CD4-positive, alpha-beta T cell treated with Interleukin-4 for 4 hours (primary cell): ENCODE measurements at regions not wholly inside any gene's neighbourhood (a gene's known extent, or its start where the extent isn't known, plus 50 kb on each side); places are given as distances from the start of the nearest gene placed in this dataset.
"Not testable (repeated sequence)": the region's sequence is repeated elsewhere in the genome, so short reads cannot be mapped to it uniquely, and the experiment has no call there.

ENCODE experiments used
- DNase-seq: peaks from one replicate; pipeline ENCODE4 v3.0.0-alpha.2; 2020

DNA sequence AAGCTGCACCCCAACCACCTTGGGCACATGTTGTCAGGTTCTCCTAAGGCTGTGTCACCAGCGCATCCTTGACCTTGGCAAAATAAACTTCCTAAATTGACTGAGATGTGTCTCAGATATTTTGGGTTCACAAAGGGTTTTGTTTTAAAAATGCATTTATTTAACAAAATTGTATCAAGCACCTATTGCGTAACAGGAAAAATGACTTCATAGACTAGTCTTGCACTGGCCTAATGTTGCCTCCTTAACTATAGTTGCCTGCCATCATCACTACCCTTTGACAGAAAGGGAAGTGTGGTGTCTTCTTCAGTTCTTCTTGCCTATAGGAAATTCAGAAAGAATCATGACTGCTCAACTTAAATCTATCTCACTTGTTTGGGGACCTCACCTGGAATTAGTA lies 374.2 kb downstream of the SH2D1A start:
- DNase-seq: no peak

DNA sequence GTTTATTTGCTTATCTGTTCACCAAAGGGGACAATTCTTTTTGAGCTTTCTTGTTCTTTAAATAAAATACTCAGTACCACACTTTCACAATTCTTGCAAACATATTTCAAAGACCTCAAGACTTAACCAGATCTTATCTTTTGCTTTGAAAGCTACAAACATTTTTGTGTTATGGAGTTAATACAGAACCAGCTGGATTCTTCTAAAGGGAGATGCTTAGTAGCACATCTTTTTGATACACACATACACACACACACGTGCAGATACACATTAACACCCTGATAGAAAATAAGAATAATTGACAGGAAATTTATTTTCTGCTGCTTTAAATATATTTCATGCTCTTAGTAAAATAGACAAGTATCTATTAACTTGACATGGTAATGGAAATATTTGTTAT lies 379.1 kb downstream of the SH2D1A start:
- no peak for DNase-seq

DNA sequence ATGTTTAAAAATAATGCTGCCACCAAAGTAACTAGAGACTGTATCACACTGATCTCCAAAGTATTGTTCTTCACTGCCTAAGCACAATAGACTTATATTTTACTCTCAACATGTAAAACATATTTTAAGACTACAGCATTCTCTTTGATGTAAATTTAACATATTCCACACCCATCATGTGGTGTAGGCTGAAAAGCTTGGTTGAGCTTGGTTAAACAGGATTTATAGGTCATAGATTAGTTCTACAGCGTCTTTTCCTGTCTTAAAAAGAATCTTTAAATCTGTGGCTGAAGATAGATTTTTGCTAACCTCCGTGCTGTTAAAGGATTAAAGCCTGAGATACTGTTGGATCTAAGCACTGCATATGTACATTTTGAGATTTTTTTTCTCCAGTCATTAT lies 379.9 kb downstream of the SH2D1A start:
- DNase-seq: no peak

DNA sequence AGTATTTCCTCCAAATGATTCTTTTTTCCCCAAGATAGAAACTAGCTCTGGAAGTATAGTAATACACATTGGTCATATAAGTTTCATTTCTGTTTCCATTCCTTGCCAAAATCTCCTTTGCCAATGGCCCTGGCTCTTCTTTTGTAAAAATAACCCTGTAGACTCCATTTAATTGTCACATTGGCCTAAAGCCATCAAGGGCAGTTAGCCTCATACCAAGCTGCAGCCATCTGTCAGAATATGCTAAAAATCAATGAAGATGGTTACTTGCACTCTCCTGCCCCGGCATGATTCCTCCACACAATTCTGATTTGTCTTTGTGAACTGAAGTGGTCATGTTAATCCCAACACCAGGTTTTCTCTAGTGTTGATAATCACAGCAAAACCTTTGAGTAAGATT lies 380.5 kb downstream of the SH2D1A start:
- no peak for DNase-seq

DNA sequence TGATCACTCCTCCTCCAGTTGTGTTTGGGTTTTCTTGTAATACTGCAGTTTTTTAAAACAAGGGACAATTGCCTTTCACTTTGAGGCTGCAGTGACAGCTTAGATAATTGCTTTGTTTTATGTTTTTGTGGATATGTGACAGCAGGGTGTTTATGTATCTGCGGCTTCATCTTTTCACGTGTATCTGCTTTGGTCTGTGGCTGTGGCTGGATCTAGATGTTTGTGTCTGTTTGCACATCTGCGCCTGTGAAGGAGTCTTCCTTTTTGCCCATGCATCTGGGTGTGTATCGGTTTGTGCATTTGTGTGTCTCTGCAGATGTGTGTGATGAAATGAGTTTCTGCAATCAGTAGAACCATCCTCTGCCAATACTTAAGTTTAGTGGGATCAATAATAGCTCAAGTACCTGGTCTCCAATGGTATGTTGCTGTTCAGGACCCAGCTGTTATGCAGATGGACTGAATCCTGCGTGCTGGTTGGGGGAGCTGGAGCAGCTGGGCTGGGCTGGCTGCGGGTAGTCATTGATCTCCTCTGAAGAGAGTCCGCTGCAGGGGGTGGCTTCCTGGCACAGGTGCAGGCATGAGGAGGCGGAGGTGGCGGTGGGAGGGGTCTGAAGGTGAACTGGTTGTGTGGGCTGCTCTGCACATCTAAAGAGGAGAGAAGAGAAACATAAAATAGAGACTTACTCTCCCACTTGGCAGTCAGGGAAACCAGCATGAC lies 390.3 kb downstream of the SH2D1A start:
- peak; percentile 50 for DNase-seq

DNA sequence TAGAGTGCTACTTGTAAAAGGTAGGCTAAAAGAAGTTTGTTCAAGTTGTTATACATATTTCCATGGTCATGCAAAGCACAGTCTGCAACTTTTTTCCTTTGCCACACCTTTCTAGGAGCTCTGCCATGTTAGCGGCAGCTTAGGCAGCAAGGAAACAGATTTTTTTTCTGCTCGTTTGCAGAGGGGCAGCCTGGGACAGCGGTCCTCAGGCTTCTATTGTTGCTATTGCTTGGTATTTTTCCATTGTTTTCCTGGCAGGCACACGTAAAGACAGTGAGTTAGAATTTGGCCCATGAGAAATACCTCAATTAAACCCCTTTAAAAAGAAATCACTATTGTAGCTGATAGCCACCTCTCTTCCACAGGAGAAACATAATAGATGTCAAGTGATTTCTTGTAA lies 391.4 kb downstream of the SH2D1A start:
- DNase-seq: no peak

DNA sequence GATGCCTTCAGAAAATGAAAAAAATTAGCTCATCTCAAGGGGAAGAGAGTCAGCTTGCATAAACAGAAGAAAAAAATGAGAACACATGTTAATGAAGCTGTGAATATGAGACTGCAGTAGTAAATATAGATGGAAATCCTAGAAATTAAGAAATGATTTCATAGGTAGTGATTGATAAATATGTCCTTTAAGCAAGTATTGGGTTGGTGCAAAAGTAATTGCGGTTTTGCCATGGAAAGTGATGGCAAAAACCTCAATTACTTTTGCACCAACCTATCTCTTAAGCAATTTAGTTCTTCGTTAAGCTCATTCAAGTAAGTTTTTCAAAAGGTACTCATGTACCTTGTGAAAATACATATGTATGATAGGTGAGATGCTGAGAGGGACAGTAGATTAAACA lies 400.9 kb downstream of the SH2D1A start:
- no peak for DNase-seq

DNA sequence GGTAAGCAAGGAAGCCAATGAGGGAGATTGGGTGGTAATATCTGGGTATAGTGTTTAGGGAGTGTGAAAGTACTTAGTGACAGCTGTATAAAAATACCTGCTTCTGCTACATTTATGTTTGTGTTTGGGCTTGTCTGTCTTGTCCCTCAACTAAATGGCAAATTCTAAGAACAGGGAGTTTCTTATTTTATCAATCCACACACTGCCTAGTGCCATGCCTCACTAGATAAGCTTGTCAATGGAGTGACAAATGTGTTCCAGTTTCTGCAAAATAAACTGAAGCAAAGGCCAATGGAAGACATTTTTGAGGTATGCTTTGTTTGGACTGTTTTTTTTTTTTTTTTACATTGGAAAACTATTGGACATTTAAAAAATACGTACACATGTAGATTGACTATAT lies 418.0 kb downstream of the SH2D1A start:
- no peak for DNase-seq

DNA sequence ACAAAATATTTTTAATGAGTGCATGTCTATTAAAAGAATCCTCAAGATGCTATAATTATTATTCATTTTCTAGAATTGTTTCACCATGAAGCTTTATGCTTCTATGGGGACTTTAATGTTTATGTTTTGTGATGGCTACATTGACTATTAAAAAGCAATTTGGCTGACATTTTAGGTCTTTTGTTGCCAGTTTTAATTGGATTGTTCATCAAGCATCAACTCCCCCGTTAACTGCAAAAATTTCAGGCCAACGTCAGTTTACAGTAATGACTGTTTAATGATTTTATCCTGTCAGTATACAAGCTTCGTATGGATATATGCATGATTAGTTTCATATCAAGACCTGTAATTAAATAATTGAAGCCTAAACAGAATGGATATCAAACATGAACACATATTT lies 422.8 kb downstream of the SH2D1A start:
- no peak for DNase-seq

DNA sequence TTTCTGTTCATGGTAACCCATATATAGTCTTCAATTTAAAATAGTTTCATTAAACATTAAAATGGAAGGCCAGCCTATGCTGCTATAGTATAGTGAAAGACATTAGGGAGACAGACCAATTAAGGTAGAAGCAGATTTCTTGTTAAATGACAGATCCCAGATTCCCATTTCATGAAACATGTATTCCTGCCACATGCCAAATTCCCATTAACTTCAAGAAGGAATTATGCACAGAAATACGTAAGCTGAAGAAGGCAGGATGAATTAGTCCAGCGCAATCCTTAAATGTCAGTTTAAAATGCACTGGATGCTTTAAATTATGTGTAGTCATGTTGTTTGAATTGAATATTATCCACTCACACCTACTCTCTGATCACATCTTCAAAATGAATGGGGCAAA lies 424.9 kb downstream of the SH2D1A start:
- no peak for DNase-seq

DNA sequence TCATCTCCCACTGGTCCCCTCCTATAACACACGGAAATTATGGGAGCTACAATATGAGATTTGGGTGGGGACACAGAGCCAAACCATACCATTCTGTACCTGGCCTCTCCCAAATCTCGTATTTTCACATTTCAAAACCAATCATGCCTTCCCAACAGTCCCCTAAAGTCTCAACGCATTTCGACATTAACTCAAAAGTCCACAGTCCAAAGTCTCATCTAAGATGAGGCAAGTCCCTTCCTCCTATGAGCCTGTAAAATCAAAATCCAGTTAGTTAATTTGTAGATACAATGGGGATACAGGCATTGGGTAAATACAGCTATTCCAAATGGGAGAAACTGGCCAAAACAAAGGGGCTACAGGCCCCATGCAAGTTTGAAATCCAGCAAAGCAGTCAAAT lies 441.9 kb downstream of the SH2D1A start:
- not testable (repeated sequence) for DNase-seq

DNA sequence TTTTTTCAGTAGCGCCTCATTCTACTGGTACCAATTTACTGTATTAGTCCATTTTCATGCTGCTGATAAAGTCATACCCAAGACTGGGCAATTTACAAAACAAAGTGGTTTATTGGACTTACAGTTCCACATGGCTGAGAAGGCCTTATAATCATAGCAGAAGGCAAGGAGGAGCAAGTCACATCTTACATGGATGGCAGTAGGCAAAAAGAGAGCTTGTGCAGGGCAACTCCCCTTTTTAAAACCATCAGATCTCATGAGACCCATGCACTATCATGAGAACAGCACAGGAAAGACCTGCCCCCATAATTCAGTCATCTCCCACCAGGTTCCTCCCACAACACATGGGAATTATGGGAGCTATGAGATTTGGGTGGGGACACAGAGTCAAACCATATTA lies 443.5 kb downstream of the SH2D1A start:
- not testable (repeated sequence) for DNase-seq

DNA sequence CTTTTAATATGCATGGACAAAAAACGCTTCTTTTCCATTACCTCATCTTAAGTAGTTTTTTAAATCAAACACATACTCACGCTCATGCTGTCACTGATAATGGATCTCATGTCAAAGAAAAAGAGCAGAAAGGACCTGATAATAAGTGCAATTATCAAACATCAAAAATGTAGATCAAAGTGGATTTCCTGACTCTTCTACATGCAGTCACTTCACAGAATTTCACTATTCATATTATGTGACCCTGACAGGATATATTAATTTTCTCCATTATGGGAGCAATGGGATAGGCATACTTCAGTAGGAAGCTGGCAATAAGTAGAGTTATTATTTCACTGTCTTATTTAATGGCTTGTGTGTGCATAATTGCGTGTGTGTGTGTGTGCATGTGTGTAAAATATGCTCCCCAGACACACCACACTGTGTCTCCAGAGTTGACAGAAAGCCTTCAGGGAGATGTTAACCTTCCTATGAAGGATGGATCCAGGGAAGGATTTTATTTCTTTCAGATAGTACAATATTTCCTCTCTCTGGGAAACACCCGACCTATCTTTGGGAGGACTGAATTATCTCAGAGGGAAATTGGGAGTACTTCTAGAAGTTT lies 445.2 kb downstream of the SH2D1A start:
- no peak for DNase-seq

DNA sequence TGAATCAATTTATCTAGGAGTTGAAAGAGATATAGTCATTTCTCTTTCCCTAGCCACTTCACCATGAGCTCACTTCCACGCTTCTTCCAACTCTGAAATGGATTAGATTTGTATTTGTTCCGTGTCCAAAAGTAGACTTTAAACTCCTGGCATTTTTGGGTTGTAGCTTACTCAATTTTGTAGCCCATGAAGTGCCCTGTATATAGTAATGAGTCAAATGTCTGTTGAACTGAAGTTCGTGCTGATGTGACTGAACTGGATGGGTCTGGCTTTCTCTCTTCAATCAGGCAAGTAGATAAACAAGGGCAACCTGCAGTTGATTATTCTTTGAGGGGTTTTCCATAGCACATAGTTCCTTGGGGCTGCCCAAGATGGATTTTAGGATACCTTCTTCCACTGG lies 450.6 kb downstream of the SH2D1A start:
- DNase-seq: no peak

DNA sequence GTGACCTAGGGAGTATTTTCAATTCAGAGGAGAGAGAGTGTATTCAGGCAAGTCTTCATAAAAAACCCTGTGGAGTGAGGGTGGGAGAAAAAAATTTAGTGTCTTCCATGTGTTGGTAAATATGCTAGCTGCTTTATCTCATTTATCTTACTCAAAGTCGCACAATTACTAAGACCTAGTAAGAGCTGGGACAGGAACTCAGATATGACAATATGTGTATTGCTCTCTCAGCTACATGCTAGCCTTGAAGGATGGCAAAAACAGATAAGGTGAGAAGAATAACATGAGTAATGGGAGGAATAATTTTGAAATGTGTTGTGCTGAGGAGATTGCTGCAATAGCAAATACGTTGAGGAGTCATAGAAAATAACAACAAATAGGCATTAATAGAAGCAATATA lies 458.6 kb downstream of the SH2D1A start:
- no peak for DNase-seq

DNA sequence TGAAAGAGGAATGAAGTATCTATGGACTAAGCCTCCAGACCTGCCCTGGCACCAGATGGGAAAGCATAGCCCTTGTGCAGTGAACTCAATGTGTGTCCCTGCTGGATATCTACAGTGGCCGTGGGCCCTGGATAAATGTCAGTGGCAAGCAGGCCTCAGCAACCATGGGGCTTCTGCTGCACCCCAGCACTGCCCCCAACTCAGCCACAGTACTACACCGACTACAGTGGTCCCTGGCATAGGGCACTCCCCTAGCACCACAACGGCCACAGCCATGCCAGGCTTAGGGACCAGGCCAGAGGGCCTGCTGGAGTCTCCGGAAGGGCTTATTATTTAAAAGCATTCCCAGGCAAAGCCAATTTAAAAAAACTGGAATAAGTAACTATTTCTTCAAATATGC lies 459.1 kb downstream of the SH2D1A start:
- DNase-seq: no peak

DNA sequence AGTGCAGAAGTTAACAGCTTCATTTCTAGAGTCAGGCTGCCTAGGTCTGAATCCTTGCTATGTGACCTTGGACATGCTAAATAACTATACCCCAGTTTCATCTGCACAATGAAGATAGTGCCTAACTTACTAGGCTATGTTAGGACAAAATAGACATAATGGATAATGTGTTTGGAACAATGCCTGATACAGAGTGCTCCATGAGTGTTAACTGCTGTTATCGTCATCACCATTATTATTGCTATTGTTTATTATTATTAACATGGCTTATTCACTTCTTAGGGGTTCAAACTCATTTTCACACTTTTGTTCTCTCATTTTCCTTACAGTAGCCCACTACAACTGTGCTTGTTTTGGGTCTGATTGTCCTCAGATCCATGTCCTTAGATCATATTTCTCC lies 467.7 kb downstream of the SH2D1A start:
- no peak for DNase-seq

DNA sequence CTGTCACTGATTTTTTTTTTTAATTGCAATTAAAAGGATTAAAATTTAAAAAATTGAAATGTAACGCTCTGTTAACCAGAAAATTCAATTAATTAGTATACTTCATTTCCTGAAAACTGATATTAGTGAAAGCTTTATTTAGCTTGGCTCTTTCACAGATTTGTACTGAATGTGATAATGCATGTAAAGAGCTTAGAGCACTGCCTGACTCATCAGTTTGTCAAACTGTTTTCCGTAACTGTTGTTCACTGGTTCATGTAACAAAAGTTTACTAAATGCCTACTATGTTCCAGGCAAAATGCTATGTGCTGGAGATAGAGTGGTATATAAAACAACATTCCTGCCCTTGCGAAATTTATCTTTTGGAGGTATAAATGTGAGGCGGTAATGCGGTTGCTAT lies 471.7 kb downstream of the SH2D1A start:
- DNase-seq: no peak

DNA sequence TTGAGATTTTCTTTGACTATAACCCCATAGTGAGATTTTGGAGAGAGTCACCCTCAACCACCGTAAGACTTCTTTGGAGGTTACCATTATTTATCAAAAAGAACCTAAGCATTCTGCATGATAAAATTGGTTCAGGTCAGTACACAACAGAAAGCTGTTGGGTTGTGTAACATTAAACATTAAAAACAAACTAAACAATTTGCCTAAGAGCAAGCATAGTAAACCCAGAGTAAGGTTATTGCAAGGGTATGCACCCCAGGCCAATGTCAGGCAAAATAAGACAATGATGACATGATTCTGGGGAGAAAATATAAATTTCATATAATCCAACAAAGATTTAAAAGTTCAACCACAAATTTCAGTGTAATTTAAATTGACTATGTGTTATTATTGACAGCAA lies 472.4 kb downstream of the SH2D1A start:
- no peak for DNase-seq

DNA sequence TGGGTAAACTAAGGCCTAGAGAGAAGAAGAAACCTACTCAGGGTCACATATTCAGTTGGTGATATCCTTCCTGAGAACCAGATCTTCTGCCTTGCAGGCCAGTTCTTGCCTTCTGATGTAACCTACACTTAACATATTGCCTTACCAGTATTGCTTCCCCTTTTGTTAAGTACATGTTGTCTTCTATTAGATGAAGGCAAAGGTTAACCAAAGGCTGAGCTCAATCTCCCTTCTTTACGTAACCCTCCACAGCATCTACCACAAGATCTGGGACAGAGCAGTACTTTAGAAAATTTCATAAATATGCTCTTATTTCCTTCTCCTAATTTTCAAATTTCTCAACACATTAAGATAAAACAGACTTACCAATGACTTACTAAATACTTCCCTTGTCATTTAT lies 474.4 kb downstream of the SH2D1A start:
- DNase-seq: no peak

DNA sequence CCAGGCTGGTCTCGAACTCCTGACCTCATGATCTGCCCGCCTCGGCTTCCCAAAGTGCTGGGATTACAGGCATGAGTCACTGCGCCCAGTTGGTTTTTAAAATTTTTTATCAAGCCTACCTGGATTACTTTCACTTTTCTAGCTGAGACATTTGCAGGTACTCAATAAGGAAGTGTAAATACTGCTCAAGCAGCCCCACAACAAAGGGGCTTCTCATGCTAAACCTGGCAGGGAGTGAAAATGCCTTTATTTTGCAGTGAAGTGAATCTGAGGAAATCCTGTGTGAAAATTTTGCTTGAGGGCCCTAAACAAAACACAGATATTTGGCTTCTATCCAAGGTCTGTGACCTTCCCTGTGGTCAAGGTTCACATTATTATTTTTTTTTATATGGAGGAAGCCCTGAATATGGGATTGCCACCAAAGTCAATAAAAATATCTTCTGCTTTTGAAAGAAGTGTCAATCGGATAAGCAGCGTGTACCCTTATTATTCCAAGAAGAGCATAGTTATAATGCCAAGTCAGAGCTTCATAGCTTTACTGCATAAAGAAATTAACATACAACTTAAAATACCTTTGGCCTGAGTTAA lies 481.0 kb downstream of the SH2D1A start:
- no peak for DNase-seq

DNA sequence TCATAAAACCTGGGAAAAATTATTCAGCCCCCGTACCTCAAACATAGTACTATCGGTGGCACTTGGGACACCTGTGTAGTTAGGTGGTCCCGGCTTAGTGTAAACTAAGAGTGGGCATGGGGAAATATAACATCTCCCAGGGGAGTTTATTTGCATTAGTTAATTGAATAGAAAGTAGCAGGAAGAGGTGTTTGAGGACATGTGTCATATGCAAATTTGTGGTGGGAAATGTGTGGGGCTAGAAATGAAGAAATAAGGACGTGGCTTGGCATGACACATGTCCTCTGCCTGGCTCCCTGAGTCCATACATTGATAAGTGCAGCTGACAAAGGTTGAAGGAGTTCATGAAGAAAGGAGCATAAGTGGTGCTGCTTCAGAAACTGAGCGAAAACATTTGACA lies 483.6 kb downstream of the SH2D1A start:
- no peak for DNase-seq

DNA sequence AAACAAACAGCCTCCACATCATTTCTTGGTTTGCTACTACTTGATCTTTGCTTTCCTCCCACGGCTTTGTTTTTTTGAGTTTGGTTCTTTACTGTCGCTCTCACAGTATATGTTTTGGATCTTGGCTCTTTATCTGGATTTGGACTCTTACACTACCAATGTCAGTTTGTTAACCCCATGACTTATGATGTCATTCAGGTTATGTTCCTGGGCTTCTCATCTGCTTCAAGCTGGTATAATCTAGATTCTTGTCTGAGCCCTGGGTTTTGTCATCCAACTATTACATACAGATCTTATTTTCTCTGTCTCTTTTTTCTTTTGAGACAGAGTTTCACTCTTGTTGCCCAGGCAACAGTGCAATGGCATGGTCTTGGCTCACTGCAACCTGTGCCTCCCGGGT lies 482.9 kb upstream of the TEX13C start:
- DNase-seq: no peak

DNA sequence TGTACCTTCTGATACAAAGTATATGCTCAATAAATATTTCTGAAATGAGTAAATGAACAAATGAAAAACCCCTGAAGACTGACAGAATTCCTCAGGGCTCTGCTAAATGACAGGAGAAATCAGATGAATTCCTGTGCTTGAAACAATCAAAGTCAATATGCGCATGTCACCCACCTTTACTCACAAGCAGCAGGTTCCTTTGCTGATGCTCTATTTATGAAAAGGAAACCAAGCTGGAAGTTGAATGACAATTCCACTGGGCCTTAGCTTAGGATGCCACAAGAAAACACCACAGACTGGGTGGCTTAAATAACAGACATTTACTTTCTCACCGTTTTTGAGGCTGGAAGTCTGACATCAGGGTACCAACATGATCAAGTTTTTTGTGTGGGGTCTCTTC lies 477.5 kb upstream of the TEX13C start:
- no peak for DNase-seq

DNA sequence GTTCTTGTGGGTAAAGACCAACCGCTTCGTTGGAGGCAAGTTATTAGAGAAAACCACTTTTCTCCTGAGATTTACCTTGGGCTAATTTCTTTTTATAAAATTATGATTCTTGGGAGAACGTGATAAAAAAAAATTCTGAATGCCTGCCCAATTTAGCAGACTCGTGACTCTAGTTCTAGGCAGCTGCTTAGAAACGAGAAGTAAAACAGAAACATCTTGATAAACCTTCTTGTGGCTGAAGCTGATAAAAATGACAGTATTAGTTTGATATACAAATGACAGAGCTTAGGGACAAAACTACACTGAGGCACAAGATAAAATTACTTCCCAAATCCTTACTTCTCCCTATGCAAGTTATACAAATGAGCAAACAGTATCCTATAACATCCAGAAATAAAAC lies 458.9 kb upstream of the TEX13C start:
- DNase-seq: no peak
